A549 (cell line): ENCODE measurements at regions not wholly inside any gene's neighbourhood (a gene's known extent, or its start where the extent isn't known, plus 50 kb on each side); places are given as distances from the start of the nearest gene placed in this dataset.

Experiments used
- ATAC-seq, 2 experiments: fragments of 200-7000 bp in 1 of 2; fragments of >200 bp in 1 of 2; cut with Nextera tagmentation in 1 of 2; cut with Tn5 transposase in 1 of 2; 3 replicates each; pipeline versions ENCODE4 v1.8.0 to v1.9.1; 2018 to 2020; ENCODE audit warnings: mild to moderate bottlenecking in 1 of 2, moderate library complexity in 1 of 2
- CTCF ChIA-PET: fragments of 300-600 bp; sonication (Branson Sonifier 250); formaldehyde crosslinking; extraction: SDS; loops from one replicate; lab custom pipeline; 2021; ENCODE audit warnings: antibody characterized with exemption, inconsistent platforms; lab: Yijun Ruan, JAX
- POLR2A ChIA-PET: fragments of 350-600 bp; formaldehyde crosslinking; extraction: SDS; loops from one replicate; lab custom pipeline; 2021; ENCODE audit warnings: antibody characterized with exemption, inconsistent platforms; lab: Yijun Ruan, JAX
- DNase-seq, 2 experiments: peaks; one replicate each; pipeline versions ENCODE4 v3.0.0 to v3.0.0-alpha.2; 2011 to 2016; ENCODE audit warnings: low read depth in 1 of 2, low spot score in 1 of 2
- FAIRE-seq: peaks from 2 replicates; lab custom pipeline; 2011; peaks lifted over from hg19 to GRCh38; lab: Jason Lieb, UNC
- H3K27ac ChIP-seq, 2 experiments: fragments of >200 bp; sonication (Bioruptor Twin); formaldehyde crosslinking; 3 replicates each; pipeline ENCODE4 v1.5.1; 2016 to 2017
- H3K4me1 ChIP-seq: fragments of >200 bp; sonication (Bioruptor Twin); formaldehyde crosslinking; 3 replicates; pipeline ENCODE4 v1.6.1; 2016
- H3K4me2 ChIP-seq: fragments of >200 bp; sonication (Bioruptor Twin); formaldehyde crosslinking; 3 replicates; pipeline ENCODE4 v1.6.1; 2016
- H3K4me3 ChIP-seq: fragments of >200 bp; sonication (Bioruptor Twin); formaldehyde crosslinking; 3 replicates; pipeline ENCODE4 v1.5.1; 2016
- H3K9me3 ChIP-seq: fragments of >200 bp; sonication (Bioruptor Twin); formaldehyde crosslinking; 3 replicates; pipeline ENCODE4 v1.6.1; 2016
- ATOH8 ChIP-seq: fragments of 250-450 bp; sonication (Bioruptor Pico); IDR thresholded peaks from 2 replicates; pipeline ENCODE4 v1.5.0; 2020; ENCODE audit warnings: low read depth, mild to moderate bottlenecking, moderate library complexity
- CBX2 ChIP-seq: fragments of 200-600 bp; sonication (generic); IDR thresholded peaks from 2 replicates; pipeline ENCODE4 v1.6.1; 2016; ENCODE audit warnings: low read depth, mild to moderate bottlenecking, borderline replicate concordance
- CHD2 ChIP-seq: fragments of 150-350 bp; IDR thresholded peaks from 2 replicates; pipeline ENCODE4 v1.6.1; 2014; ENCODE audit warnings: low read length; ENCODE audit not compliant: partially characterized antibody
- CTCF ChIP-seq: fragments of >200 bp; sonication (Bioruptor Twin); formaldehyde crosslinking; IDR thresholded peaks from 3 replicates; pipeline ENCODE4 v1.5.1; 2016
- FOSL2 ChIP-seq, 2 experiments: fragments of 450-650 bp in 1 of 2; fragments of >200 bp in 1 of 2; sonication (Bioruptor Twin) in 1 of 2; formaldehyde crosslinking; IDR thresholded peaks; 2 replicates each; pipeline versions ENCODE4 v1.5.0 to v1.6.1; 2016 to 2020; ENCODE audit warnings: mild to moderate bottlenecking in 1 of 2, moderate library complexity in 1 of 2
- FOXS1 ChIP-seq: fragments of 250-450 bp; sonication (Bioruptor Pico); IDR thresholded peaks from 2 replicates; pipeline ENCODE4 v1.5.0; 2020; ENCODE audit warnings: mild to moderate bottlenecking, moderate library complexity
- GATA3 ChIP-seq: IDR thresholded peaks from 2 replicates; pipeline ENCODE4 v1.6.1; 2012; ENCODE audit warnings: borderline replicate concordance
- HDAC2 ChIP-seq: fragments of 200-600 bp; sonication (generic); IDR thresholded peaks from 2 replicates; pipeline ENCODE4 v1.6.1; 2016
- HOXA7 ChIP-seq: fragments of 250-450 bp; sonication (Bioruptor Pico); IDR thresholded peaks from 2 replicates; pipeline ENCODE4 v1.5.0; 2020; ENCODE audit warnings: mild to moderate bottlenecking, moderate library complexity
- MAX ChIP-seq: IDR thresholded peaks from 2 replicates; pipeline ENCODE4 v1.6.1; 2012
- NFE2L2 ChIP-seq: fragments of 150-350 bp; conservative IDR thresholded peaks from 2 replicates; pipeline ENCODE4 v1.6.1; 2014; ENCODE audit warnings: low read length
- POLR2A ChIP-seq: IDR thresholded peaks from 2 replicates; pipeline ENCODE4 v1.6.1; 2012; ENCODE audit warnings: mild to moderate bottlenecking, low read length
- RARB ChIP-seq: fragments of 250-450 bp; sonication (Bioruptor Pico); IDR thresholded peaks from 2 replicates; pipeline ENCODE4 v1.8.0; 2021; ENCODE audit warnings: mild to moderate bottlenecking, moderate library complexity
- RCOR1 ChIP-seq: fragments of 150-350 bp; IDR thresholded peaks from 2 replicates; pipeline ENCODE4 v1.6.1; 2014; ENCODE audit warnings: antibody characterized with exemption, low read length, low read depth
- REST ChIP-seq: fragments of 200-600 bp; sonication (generic); IDR thresholded peaks from 2 replicates; pipeline ENCODE4 v1.6.1; 2016; ENCODE audit warnings: antibody characterized with exemption, mild to moderate bottlenecking, moderate library complexity
- RFX5 ChIP-seq: fragments of 450-650 bp; IDR thresholded peaks from 2 replicates; pipeline ENCODE4 v1.7.1; 2014; ENCODE audit warnings: antibody characterized with exemption, mild to moderate bottlenecking, moderate library complexity
- TFCP2L1 ChIP-seq: fragments of 250-450 bp; sonication (Bioruptor Pico); IDR thresholded peaks from 2 replicates; pipeline ENCODE4 v1.5.0; 2021; ENCODE audit warnings: mild to moderate bottlenecking
- USF2 ChIP-seq: fragments of 450-650 bp; IDR thresholded peaks from 2 replicates; pipeline ENCODE4 v1.6.1; 2014; ENCODE audit warnings: antibody characterized with exemption
- ZFP36 ChIP-seq: fragments of 450-650 bp; IDR thresholded peaks from 2 replicates; pipeline ENCODE4 v1.6.1; 2014; ENCODE audit warnings: borderline replicate concordance; ENCODE audit not compliant: partially characterized antibody
- ZNF302 ChIP-seq: fragments of 250-450 bp; sonication (Bioruptor Pico); IDR thresholded peaks from 2 replicates; pipeline ENCODE4 v1.9.0; 2021; ENCODE audit warnings: inconsistent platforms, mild to moderate bottlenecking, moderate library complexity
- WGBS: methylation state at CpG from one replicate; pipeline ENCODE4 v1.1.6; 2017; ENCODE audit errors: missing lambda C conversion rate; 5-methylcytosine and 5-hydroxymethylcytosine counted together

GRCh38 chr3:159487304-159487703, 501.3 kb upstream of the IL12A start:
- FAIRE-seq (no peak), DNase-seq (no peak), ATAC-seq (no peak)
- no peak overlapping the region for H3K4me2 ChIP-seq
- 0 out of 3 replicates have a peak, but pooled peaks cover 3% of the 10 kb centered on the region for H3K9me3 ChIP-seq
- TF ChIP-seq HDAC2: no peak
- H3K4me1 ChIP-seq: no peaks in the 10 kb centered on the region
- POLR2A ChIA-PET: no interaction called here
- WGBS: 2% methylated on average over 2 of the region's 2 CpGs
- no peak overlapping the region for H3K4me3 ChIP-seq
- CTCF ChIA-PET: no interaction called here
- H3K27ac ChIP-seq: no peak overlapping the region

GRCh38 chr3:159488602-159489001, 500.0 kb upstream of the IL12A start:
- no peak overlapping the region for H3K27ac ChIP-seq
- ChIA-PET CTCF (no interaction called here), POLR2A (no interaction called here)
- ATAC-seq: no peak
- 5% methylated on average over 2 of the region's 2 CpGs for WGBS
- no peak for FAIRE-seq
- H3K4me1 ChIP-seq: no peaks in the 10 kb centered on the region
- 0 out of 3 replicates have a peak, but pooled peaks cover 3% of the 10 kb centered on the region for H3K9me3 ChIP-seq
- H3K4me2 ChIP-seq: no peak overlapping the region
- TF ChIP-seq ZNF302 (CRISPR knock-in tag) (no peak), USF2 (no peak), CHD2 (no peak), RFX5 (no peak), TFCP2L1 (no peak), ZFP36 (no peak), ATOH8 (CRISPR knock-in tag) (no peak), RCOR1 (no peak)
- no peak overlapping the region for H3K4me3 ChIP-seq
- DNase-seq: no peak

GRCh38 chr3:159497361-159497760, 491.3 kb upstream of the IL12A start:
- Histone ChIP-seq H3K27ac (no peak overlapping the region), H3K4me3 (no peak overlapping the region), H3K9me3 (no peaks in the 10 kb centered on the region), H3K4me2 (no peak overlapping the region), H3K4me1 (no peaks in the 10 kb centered on the region)
- WGBS: 26% methylated on average over 2 of the region's 2 CpGs
- CTCF ChIA-PET: no interaction called here
- POLR2A ChIA-PET: no interaction called here
- FAIRE-seq (no peak), ATAC-seq (no peak), DNase-seq (no peak)
- TF ChIP-seq FOXS1 (CRISPR knock-in tag) (no peak), HOXA7 (CRISPR knock-in tag) (no peak), RARB (CRISPR knock-in tag) (no peak), GATA3 (no peak), CTCF (no peak), REST (no peak), NFE2L2 (no peak), CBX2 (no peak), POLR2A (no peak), MAX (no peak), FOSL2 (IDR thresholded peaks at IDR 0.05) (no peak), FOSL2 (CRISPR knock-in tag; IDR thresholded peaks at IDR 0.05) (no peak)
